ENCODE measurements at regions not wholly inside any gene's neighbourhood (a gene's known extent, or its start where the extent isn't known, plus 50 kb on each side); places are given as distances from the start of the nearest gene placed in this dataset.

- intact Hi-C loops (cut with DNase I, micrococcal nuclease), result no loop called here
- TF ChIP-seq CTCF (IDR thresholded peaks at IDR 0.05), result no peak
- no peak for ATAC-seq
Measured at GRCh38 chr5:44927115-44927733, 118.5 kb downstream of the MRPS30 start.

GRCh38 chr5:44932922-44933585 is 124.3 kb downstream of the MRPS30 start:
- no peak for ATAC-seq
- H3K4me3 ChIP-seq, result no peak overlapping the region
- H3K9me3 ChIP-seq, result peaks cover 8% of the 10 kb centered on the region
- no peak for DNase-seq
- intact Hi-C loops (cut with DNase I, micrococcal nuclease), result no loop called here
- no peaks in the 10 kb centered on the region for H3K4me1 ChIP-seq (ENCODE audit: low read depth)
- no peak for TF ChIP-seq CTCF (IDR thresholded peaks at IDR 0.05)
- no peaks in the 10 kb centered on the region for H3K36me3 ChIP-seq (ENCODE audit: low read depth)

More at GRCh38 chr5:44927115-44927733, 118.5 kb downstream of the MRPS30 start:
- no peak for DNase-seq
- H3K36me3 ChIP-seq (ENCODE audit: low read depth), result no peaks in the 10 kb centered on the region
- H3K4me3 ChIP-seq, result no peak overlapping the region
- peaks cover 2% of the 10 kb centered on the region for H3K9me3 ChIP-seq
- H3K4me1 ChIP-seq (ENCODE audit: low read depth), result no peaks in the 10 kb centered on the region

- no peak for DNase-seq
- ATAC-seq, result no peak
- H3K4me1 ChIP-seq (ENCODE audit: low read depth), result no peaks in the 10 kb centered on the region
- no peak overlapping the region for H3K4me3 ChIP-seq
- intact Hi-C loops (cut with DNase I, micrococcal nuclease), result no loop called here
- peaks cover 8% of the 10 kb centered on the region for H3K9me3 ChIP-seq
- no peak for TF ChIP-seq CTCF (IDR thresholded peaks at IDR 0.05)
- H3K36me3 ChIP-seq (ENCODE audit: low read depth), result no peaks in the 10 kb centered on the region
Measured at GRCh38 chr5:44933686-44934085, 124.9 kb downstream of the MRPS30 start.

GRCh38 chr5:44935262-44935661 is 126.5 kb downstream of the MRPS30 start:
- Histone ChIP-seq H3K36me3 (ENCODE audit: low read depth) (no peaks in the 10 kb centered on the region), H3K4me1 (ENCODE audit: low read depth) (no peaks in the 10 kb centered on the region), H3K4me3 (no peak overlapping the region), H3K9me3 (peaks cover 8% of the 10 kb centered on the region)
- DNase-seq (no peak), ATAC-seq (no peak)
- TF ChIP-seq CTCF (IDR thresholded peaks at IDR 0.05), result no peak
- intact Hi-C loops (cut with DNase I, micrococcal nuclease), result no loop called here

- intact Hi-C loops (cut with DNase I, micrococcal nuclease), result no loop called here
- ATAC-seq, result no peak
- Histone ChIP-seq H3K4me3 (no peak overlapping the region), H3K4me1 (ENCODE audit: low read depth) (no peaks in the 10 kb centered on the region), H3K36me3 (ENCODE audit: low read depth) (no peaks in the 10 kb centered on the region), H3K9me3 (peaks cover 8% of the 10 kb centered on the region)
- TF ChIP-seq CTCF (IDR thresholded peaks at IDR 0.05), result no peak
- no peak for DNase-seq
Measured at GRCh38 chr5:44935871-44936270, 127.1 kb downstream of the MRPS30 start.

Data from mucosa of descending colon (tissue), 3 donors.